ENCODE measurements at regions not wholly inside any gene's neighbourhood (a gene's known extent, or its start where the extent isn't known, plus 50 kb on each side); places are given as distances from the start of the nearest gene placed in this dataset.

DNA sequence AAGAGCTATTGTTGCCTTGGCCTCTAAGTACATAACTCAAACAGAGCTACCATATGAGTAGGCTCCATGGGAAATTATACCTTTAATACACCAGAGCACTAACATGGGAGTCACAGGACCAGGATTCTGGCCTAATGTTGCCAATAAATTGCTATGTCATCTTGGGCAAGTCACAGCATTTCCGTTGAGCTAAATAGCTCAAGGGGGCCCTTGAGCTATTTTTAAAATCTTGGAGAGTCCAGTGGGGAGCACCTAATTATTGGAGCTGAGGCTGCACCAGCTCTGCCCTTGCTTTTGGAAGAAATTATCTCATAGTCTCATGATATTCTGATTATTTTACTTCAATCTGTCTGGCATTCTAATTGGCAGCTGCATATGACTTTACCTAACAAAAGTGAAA, 350.8 kb downstream of the ENC1 start:
- Histone ChIP-seq H3K27me3 (ENCODE audit: insufficient read depth, low read length, poor library complexity) (no peaks in the 10 kb centered on the region), H3K79me2 (ENCODE audit: insufficient read depth, low read length) (no peaks in the 10 kb centered on the region), H4K20me1 (ENCODE audit: insufficient read depth, low read length) (no peaks in the 10 kb centered on the region), H3K4me2 (ENCODE audit: insufficient read depth, low read length) (no peak overlapping the region), H3K4me3 (ENCODE audit: low read depth in 1 of 2, low read length in 2 of 2) (no peak overlapping the region), H3K36me3 (ENCODE audit: insufficient read depth, low read length) (no peaks in the 10 kb centered on the region), H3K4me1 (ENCODE audit: insufficient read depth, low read length) (no peaks in the 10 kb centered on the region), H2AFZ (ENCODE audit: low read depth, low read length) (no peak overlapping the region), H3K9me3 (ENCODE audit: insufficient read depth, low read length, severe bottlenecking) (no peaks in the 10 kb centered on the region), H3K27ac (ENCODE audit: low read length) (no peak overlapping the region), H3K9ac (ENCODE audit: low read depth, low read length) (no peak overlapping the region)
- DNase-seq = no peak
- no peak for ATAC-seq (ENCODE audit: insufficient read depth, low read depth)
- TF ChIP-seq, protein P1, sequence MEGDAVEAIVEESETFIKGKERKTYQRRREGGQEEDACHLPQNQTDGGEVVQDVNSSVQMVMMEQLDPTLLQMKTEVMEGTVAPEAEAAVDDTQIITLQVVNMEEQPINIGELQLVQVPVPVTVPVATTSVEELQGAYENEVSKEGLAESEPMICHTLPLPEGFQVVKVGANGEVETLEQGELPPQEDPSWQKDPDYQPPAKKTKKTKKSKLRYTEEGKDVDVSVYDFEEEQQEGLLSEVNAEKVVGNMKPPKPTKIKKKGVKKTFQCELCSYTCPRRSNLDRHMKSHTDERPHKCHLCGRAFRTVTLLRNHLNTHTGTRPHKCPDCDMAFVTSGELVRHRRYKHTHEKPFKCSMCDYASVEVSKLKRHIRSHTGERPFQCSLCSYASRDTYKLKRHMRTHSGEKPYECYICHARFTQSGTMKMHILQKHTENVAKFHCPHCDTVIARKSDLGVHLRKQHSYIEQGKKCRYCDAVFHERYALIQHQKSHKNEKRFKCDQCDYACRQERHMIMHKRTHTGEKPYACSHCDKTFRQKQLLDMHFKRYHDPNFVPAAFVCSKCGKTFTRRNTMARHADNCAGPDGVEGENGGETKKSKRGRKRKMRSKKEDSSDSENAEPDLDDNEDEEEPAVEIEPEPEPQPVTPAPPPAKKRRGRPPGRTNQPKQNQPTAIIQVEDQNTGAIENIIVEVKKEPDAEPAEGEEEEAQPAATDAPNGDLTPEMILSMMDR (IDR thresholded peaks at IDR 0.05; ENCODE audit: borderline replicate concordance, extremely low read depth, low read length, poor library complexity, severe bottlenecking) = no peak
- no peak for TF ChIP-seq EZH2 (IDR thresholded peaks at IDR 0.05; ENCODE audit: borderline replicate concordance, low read depth, low read length, severe bottlenecking)

GRCh38 chr5:74289238-74289637, 351.3 kb downstream of the ENC1 start:
- no peaks in the 10 kb centered on the region for H4K20me1 ChIP-seq (ENCODE audit: insufficient read depth, low read length)
- H3K79me2 ChIP-seq (ENCODE audit: insufficient read depth, low read length) = no peaks in the 10 kb centered on the region
- no peaks in the 10 kb centered on the region for H3K9me3 ChIP-seq (ENCODE audit: insufficient read depth, low read length, severe bottlenecking)
- H3K27me3 ChIP-seq (ENCODE audit: insufficient read depth, low read length, poor library complexity) = no peaks in the 10 kb centered on the region
- no peak overlapping the region for H3K4me2 ChIP-seq (ENCODE audit: insufficient read depth, low read length)
- H3K4me1 ChIP-seq (ENCODE audit: insufficient read depth, low read length) = no peaks in the 10 kb centered on the region
- no peaks in the 10 kb centered on the region for H3K36me3 ChIP-seq (ENCODE audit: insufficient read depth, low read length)
- H3K4me3 ChIP-seq (ENCODE audit: low read depth in 1 of 2, low read length in 2 of 2) = no peak overlapping the region
- TF ChIP-seq, protein P1 (IDR thresholded peaks at IDR 0.05; ENCODE audit: borderline replicate concordance, extremely low read depth, low read length, poor library complexity, severe bottlenecking) = no peak
- no peak for TF ChIP-seq EZH2 (IDR thresholded peaks at IDR 0.05; ENCODE audit: borderline replicate concordance, low read depth, low read length, severe bottlenecking)
- H3K9ac ChIP-seq (ENCODE audit: low read depth, low read length) = no peak overlapping the region
- no peak for DNase-seq
- H3K27ac ChIP-seq (ENCODE audit: low read length) = no peak overlapping the region
- H2AFZ ChIP-seq (ENCODE audit: low read depth, low read length) = no peak overlapping the region
- ATAC-seq (ENCODE audit: insufficient read depth, low read depth) = no peak

GRCh38 chr5:74288448-74289108, 351.9 kb downstream of the ENC1 start:
- no peaks in the 10 kb centered on the region for H3K4me1 ChIP-seq (ENCODE audit: insufficient read depth, low read length)
- H4K20me1 ChIP-seq (ENCODE audit: insufficient read depth, low read length) = no peaks in the 10 kb centered on the region
- no peaks in the 10 kb centered on the region for H3K79me2 ChIP-seq (ENCODE audit: insufficient read depth, low read length)

More at GRCh38 chr5:74288448-74289108, 351.9 kb downstream of the ENC1 start:
- DNase-seq (no peak), ATAC-seq (ENCODE audit: insufficient read depth, low read depth) (no peak)
- Histone ChIP-seq H3K9me3 (ENCODE audit: insufficient read depth, low read length, severe bottlenecking) (no peaks in the 10 kb centered on the region), H3K36me3 (ENCODE audit: insufficient read depth, low read length) (no peaks in the 10 kb centered on the region), H3K27me3 (ENCODE audit: insufficient read depth, low read length, poor library complexity) (no peaks in the 10 kb centered on the region), H3K27ac (ENCODE audit: low read length) (no peak overlapping the region), H2AFZ (ENCODE audit: low read depth, low read length) (no peak overlapping the region), H3K4me3 (ENCODE audit: low read depth in 1 of 2, low read length in 2 of 2) (no peak overlapping the region), H3K4me2 (ENCODE audit: insufficient read depth, low read length) (no peak overlapping the region), H3K9ac (ENCODE audit: low read depth, low read length) (no peak overlapping the region)
- TF ChIP-seq, protein P1 (IDR thresholded peaks at IDR 0.05; ENCODE audit: borderline replicate concordance, extremely low read depth, low read length, poor library complexity, severe bottlenecking) = no peak
- no peak for TF ChIP-seq EZH2 (IDR thresholded peaks at IDR 0.05; ENCODE audit: borderline replicate concordance, low read depth, low read length, severe bottlenecking)
